ENCODE measurements at regions not wholly inside any gene's neighbourhood (a gene's known extent, or its start where the extent isn't known, plus 50 kb on each side); places are given as distances from the start of the nearest gene placed in this dataset.
"Not testable (repeated sequence)": the region's sequence is repeated elsewhere in the genome, so short reads cannot be mapped to it uniquely, and the experiment has no call there.

- no peak for DNase-seq
Measured at GRCh38 chr22:48718818-48719500, 1108.7 kb downstream of the BRD1 start.

- DNase-seq: no peak
Measured at GRCh38 chr22:48717883-48718817, 1109.5 kb downstream of the BRD1 start.

GRCh38 chr22:48717076-48717810 lies 1110.4 kb downstream of the BRD1 start:
- DNase-seq: no peak

- not testable (repeated sequence) for DNase-seq
Measured at GRCh38 chr22:48716154-48716553, 1111.5 kb downstream of the BRD1 start.

- DNase-seq: no peak
Measured at GRCh38 chr22:48715511-48715910, 1112.2 kb downstream of the BRD1 start.

GRCh38 chr22:48714231-48714630 lies 1113.4 kb downstream of the BRD1 start:
- no peak for DNase-seq

GRCh38 chr22:48713272-48714205 lies 1114.1 kb downstream of the BRD1 start:
- no peak for DNase-seq

GRCh38 chr22:48712558-48713271 lies 1115.0 kb downstream of the BRD1 start:
- DNase-seq: no peak

- no peak for DNase-seq
Measured at GRCh38 chr22:48711669-48712068, 1116.0 kb downstream of the BRD1 start.

GRCh38 chr22:48711031-48711431 lies 1116.6 kb downstream of the BRD1 start:
- DNase-seq: no peak

GRCh38 chr22:48710410-48710809 lies 1117.3 kb downstream of the BRD1 start:
- DNase-seq: no peak

- no peak for DNase-seq
Measured at GRCh38 chr22:48709976-48710375, 1117.7 kb downstream of the BRD1 start.

- no peak for DNase-seq
Measured at GRCh38 chr22:48709453-48709852, 1118.2 kb downstream of the BRD1 start.

GRCh38 chr22:48708558-48709245 lies 1119.0 kb downstream of the BRD1 start:
- no peak for DNase-seq

- no peak for DNase-seq
Measured at GRCh38 chr22:48707763-48708557, 1119.7 kb downstream of the BRD1 start.

GRCh38 chr22:48706934-48707762 lies 1120.5 kb downstream of the BRD1 start:
- DNase-seq: no peak

- no peak for DNase-seq
Measured at GRCh38 chr22:48705917-48706605, 1121.6 kb downstream of the BRD1 start.

GRCh38 chr22:48705159-48705916 lies 1122.3 kb downstream of the BRD1 start:
- no peak for DNase-seq

All from activated effector memory CD4-positive, alpha-beta T cell treated with Interleukin-2 at 50 U/mL for 16 hours (primary cell).